Inferior parietal cortex (tissue), 1 donor: ENCODE measurements at regions not wholly inside any gene's neighbourhood (a gene's known extent, or its start where the extent isn't known, plus 50 kb on each side); places are given as distances from the start of the nearest gene placed in this dataset.
"Not testable (repeated sequence)": the region's sequence is repeated elsewhere in the genome, so short reads cannot be mapped to it uniquely, and the experiment has no call there.

ENCODE experiments used
- DNase-seq: peaks from one replicate; pipeline ENCODE4 v3.0.0-alpha.2; 2016; ENCODE audit errors: extremely low spot score

GRCh38 chr11:42727879-42728278 lies 583.9 kb upstream of the API5 start:
- no peak for DNase-seq

GRCh38 chr11:42762348-42762747 lies 549.4 kb upstream of the API5 start:
- no peak for DNase-seq

- DNase-seq = no peak
These were observed 546.9 kb upstream of the API5 start for GRCh38 chr11:42764936-42765335.

- DNase-seq = no peak
These were observed 543.2 kb upstream of the API5 start for GRCh38 chr11:42768576-42768975.

- DNase-seq = peak; percentile 71
These were observed 541.2 kb upstream of the API5 start for GRCh38 chr11:42770444-42771065.

GRCh38 chr11:42772886-42773285 lies 538.9 kb upstream of the API5 start:
- no peak for DNase-seq

GRCh38 chr11:42773729-42774128 lies 538.1 kb upstream of the API5 start:
- DNase-seq = no peak

- no peak for DNase-seq
These were observed 537.2 kb upstream of the API5 start for GRCh38 chr11:42774567-42774966.

GRCh38 chr11:42777776-42778175 lies 534.0 kb upstream of the API5 start:
- DNase-seq = no peak

GRCh38 chr11:42778193-42778592 lies 533.6 kb upstream of the API5 start:
- DNase-seq = no peak

GRCh38 chr11:42779555-42779954 lies 532.2 kb upstream of the API5 start:
- no peak for DNase-seq

- DNase-seq = no peak
These were observed 524.8 kb upstream of the API5 start for GRCh38 chr11:42786981-42787380.

- not testable (repeated sequence) for DNase-seq
These were observed 516.3 kb upstream of the API5 start for GRCh38 chr11:42795483-42795882.

- DNase-seq = peak; percentile 55
These were observed 511.8 kb upstream of the API5 start for GRCh38 chr11:42800041-42800440.

GRCh38 chr11:42802201-42802899 lies 509.4 kb upstream of the API5 start:
- no peak for DNase-seq

- DNase-seq = no peak
These were observed 505.6 kb upstream of the API5 start for GRCh38 chr11:42806191-42806590.

GRCh38 chr11:42812361-42812760 lies 499.4 kb upstream of the API5 start:
- no peak for DNase-seq

GRCh38 chr11:42812960-42813359 lies 498.8 kb upstream of the API5 start:
- no peak for DNase-seq

- DNase-seq = no peak
These were observed 495.3 kb upstream of the API5 start for GRCh38 chr11:42816471-42816870.

- DNase-seq = no peak
These were observed 492.7 kb upstream of the API5 start for GRCh38 chr11:42819126-42819525.

GRCh38 chr11:42822188-42822587 lies 489.6 kb upstream of the API5 start:
- not testable (repeated sequence) for DNase-seq

- DNase-seq = no peak
These were observed 488.2 kb upstream of the API5 start for GRCh38 chr11:42823546-42823945.

- no peak for DNase-seq
These were observed 487.7 kb upstream of the API5 start for GRCh38 chr11:42824067-42824466.

- DNase-seq = no peak
These were observed 486.2 kb upstream of the API5 start for GRCh38 chr11:42825598-42825997.
